NCI-H69 (cell line): ENCODE measurements at regions not wholly inside any gene's neighbourhood (a gene's known extent, or its start where the extent isn't known, plus 50 kb on each side); places are given as distances from the start of the nearest gene placed in this dataset.
"Not testable (repeated sequence)": the region's sequence is repeated elsewhere in the genome, so short reads cannot be mapped to it uniquely, and the experiment has no call there.

Experiments used
- DNase-seq: peaks from one replicate; lab custom pipeline; 2025; lab: John Stamatoyannopoulos, UW

- no peak for DNase-seq
Measured at GRCh38 chr12:127169321-127170181, 1097.4 kb upstream of the TMEM132C start.

GRCh38 chr12:127170226-127171180, 1096.5 kb upstream of the TMEM132C start:
- DNase-seq: no peak

GRCh38 chr12:127172861-127173260, 1094.1 kb upstream of the TMEM132C start:
- DNase-seq: no peak

- DNase-seq: not testable (repeated sequence)
Measured at GRCh38 chr12:127173971-127174370, 1093.0 kb upstream of the TMEM132C start.

GRCh38 chr12:127174881-127175280, 1092.1 kb upstream of the TMEM132C start:
- no peak for DNase-seq

DNA sequence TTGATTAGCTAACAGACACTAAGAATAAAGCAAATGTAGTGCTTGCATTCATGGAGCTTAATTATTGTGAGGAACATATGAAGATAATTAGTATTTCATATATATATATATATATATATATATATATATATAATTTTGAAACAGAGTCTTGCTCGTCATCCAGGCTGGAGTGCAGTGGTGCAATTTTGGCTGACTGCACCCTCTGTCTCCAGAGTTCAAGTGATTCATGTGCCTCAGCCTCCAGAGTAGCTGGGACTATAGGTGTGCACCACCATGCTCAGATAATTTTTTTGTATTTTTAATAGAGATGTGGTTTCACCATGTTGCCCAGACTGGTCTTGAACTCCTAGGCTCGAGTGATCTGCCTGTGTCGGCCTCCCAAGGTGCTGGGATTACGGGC, 1091.6 kb upstream of the TMEM132C start:
- no peak for DNase-seq

GRCh38 chr12:127176804-127177203, 1090.2 kb upstream of the TMEM132C start:
- DNase-seq: no peak

GRCh38 chr12:127178052-127178451, 1088.9 kb upstream of the TMEM132C start:
- no peak for DNase-seq

DNA sequence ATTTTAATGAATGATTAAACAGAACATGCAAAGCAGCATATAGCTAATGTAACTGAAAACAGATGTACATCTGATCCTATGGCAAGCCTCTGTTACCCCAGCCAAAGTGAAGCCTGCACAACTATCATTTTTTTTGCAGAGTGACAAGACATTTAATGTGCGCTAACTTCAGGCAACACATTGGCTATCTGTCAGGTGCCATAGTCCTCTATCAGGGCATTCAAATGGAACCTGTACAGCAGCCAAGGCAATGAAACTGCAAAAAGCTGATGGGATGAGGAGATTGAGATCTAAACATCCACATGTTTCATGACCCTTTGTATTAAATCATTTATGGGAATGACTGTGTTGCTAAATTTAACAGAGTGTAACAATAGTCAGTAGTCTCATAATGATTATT, 1088.5 kb upstream of the TMEM132C start:
- DNase-seq: no peak

DNA sequence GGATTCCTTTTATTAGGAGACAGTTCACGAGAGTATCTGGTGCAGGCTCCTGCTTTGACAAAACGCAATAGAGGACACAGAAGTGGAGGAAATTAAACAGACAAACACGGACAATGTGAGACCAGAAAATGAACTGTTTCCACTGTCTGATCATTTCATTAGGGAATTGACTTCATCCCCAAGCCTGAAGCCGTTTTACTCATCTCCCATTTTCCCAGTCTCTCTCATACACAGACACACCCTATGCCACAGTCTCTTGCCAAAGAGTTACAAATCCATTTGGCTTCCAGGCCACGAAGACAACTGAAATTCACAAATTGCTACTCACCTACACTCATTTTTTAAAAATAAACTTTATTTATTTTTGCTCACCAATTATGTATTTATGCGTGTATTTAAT, 1087.8 kb upstream of the TMEM132C start:
- DNase-seq: no peak

DNA sequence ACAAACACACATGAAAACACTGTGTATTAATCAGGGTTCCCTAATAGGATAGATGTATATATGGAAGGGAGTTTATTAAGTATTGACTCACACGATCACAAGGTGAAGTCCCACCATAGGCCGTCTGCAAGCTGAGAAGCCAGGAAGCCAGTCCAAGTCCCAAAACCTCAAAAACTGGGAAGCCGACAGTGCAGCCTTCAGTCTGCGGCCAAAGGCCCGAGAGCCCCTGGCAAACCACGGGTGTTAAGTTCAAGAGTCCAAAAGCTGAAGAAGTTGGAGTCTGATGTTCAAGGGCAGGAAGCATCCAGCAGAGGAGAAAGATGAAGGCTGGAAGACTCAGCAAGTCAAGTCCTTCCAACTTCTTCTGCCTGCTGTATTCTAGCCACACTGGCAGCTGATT, 1085.0 kb upstream of the TMEM132C start:
- no peak for DNase-seq

GRCh38 chr12:127189992-127190391, 1077.0 kb upstream of the TMEM132C start:
- DNase-seq: no peak

GRCh38 chr12:127191129-127191528, 1075.8 kb upstream of the TMEM132C start:
- DNase-seq: no peak

- no peak for DNase-seq
Measured at GRCh38 chr12:127192391-127192790, 1074.6 kb upstream of the TMEM132C start.

DNA sequence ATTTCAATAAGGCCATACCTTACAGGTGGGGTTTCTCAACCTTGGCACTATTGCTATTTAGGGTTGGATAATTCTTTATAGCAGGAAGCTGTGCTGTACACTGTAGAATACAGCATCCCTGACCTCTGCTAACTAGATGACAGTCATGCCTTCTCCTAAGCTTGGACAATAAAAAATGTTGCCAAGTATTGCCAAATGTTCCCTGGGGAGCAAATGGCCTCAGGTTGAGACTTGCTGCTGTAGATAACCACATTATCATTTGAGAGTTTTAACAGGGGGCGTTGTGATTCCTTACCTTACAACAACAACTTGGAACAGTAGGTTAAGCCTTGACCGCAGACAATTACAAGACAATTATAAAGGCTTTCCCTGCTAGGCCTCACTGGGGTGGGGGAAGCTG, 1073.6 kb upstream of the TMEM132C start:
- DNase-seq: no peak

DNA sequence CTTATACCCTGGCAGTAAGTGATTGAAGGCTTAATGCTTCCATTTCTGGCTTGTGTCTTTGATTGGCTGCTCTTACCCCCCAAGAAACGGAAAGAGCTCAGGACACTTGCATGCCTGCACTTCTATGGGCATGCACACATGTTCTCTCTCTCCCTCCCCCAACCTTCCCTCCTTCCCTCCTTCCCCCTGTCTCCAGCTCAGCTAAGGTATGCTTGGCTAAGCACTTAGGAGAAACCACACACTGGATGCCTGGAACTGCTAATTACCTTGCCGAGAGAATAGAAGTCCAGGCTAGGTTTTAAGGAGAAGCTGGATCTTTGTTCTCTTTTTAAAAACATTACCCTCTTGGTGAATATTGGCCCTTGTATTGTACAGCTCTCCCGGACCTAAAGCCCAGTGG, 1072.8 kb upstream of the TMEM132C start:
- no peak for DNase-seq

DNA sequence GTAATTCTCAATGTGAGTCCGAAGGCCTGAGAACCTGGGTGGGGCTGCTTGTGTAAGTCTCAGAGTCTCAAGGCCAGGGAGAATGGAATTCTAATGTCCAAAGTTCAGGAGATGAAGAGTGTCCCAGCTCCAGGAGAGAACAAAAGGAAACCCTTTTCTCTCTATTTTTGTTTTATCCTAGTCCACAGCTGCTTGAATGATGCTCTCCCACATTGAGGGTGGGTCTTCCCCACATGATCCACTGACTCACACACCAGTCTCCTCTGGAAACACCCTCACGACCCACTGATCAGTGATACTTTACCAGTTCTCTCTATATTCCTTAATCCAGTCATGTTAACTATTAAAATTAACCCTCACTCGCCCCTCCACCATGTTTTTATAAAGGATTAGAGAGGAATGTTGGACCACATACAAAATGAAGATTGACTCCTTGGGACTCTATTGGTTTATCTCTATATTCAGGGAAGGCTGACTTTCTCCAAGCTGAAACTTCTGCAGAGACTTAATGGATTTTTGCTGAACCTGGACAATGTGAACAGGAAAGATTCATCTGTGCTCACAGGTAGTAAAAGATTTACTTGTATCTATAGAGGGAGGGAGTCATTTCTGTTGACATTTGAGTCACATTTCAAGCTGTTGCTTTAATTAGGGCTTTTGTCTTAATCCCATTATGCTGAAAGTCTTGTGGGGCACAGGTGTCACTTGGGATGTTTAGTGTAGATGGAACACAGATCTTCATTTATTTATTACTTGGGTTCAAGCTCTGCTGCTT, 1061.0 kb upstream of the TMEM132C start:
- no peak for DNase-seq

GRCh38 chr12:127209318-127209717, 1057.7 kb upstream of the TMEM132C start:
- no peak for DNase-seq

DNA sequence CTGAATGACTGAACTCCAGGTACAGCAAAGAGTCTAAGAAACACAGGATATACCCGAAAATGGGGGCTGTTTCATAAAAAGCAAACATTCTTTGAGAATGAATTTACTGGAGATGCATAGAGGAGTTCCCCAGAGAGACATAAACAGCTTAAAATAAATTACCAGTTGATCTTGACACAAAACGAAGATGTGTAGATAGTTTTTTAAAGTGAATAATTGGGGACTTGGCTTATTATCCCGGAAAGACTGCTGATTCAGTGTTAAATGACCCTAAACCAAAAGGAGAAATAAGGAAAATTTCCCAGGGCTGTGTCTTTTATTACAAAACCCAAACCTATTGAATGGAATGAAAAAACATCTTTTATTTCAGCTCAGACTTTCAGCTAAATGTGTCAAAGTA, 1052.8 kb upstream of the TMEM132C start:
- no peak for DNase-seq

GRCh38 chr12:127223011-127223410, 1044.0 kb upstream of the TMEM132C start:
- DNase-seq: no peak

DNA sequence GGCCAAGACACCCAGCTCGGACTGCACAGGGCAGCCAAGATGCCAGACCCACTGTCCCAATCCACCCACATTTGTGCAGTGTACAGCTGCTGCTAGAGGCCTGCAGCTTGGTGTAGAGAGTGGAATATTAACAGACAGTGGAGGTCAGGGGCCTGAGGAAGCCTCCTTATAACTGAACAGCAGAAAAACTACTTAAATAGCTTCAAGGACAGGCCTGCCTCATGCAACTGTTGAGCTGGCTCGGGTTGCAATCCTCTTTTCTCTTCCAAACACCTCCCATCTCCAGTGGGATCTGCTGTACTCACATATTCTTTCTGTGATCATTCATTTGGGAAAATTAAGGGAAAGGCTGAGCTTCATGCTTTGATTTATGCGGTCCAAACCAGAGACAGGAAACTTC, 1043.2 kb upstream of the TMEM132C start:
- no peak for DNase-seq

GRCh38 chr12:127230843-127231260, 1036.1 kb upstream of the TMEM132C start:
- no peak for DNase-seq
